HEK293 (cell line): ENCODE measurements at regions not wholly inside any gene's neighbourhood (a gene's known extent, or its start where the extent isn't known, plus 50 kb on each side); places are given as distances from the start of the nearest gene placed in this dataset.

Experiments used
- CTCF ChIA-PET: fragments of 350-600 bp; formaldehyde crosslinking; extraction: SDS; loops from one replicate; lab custom pipeline; 2021; ENCODE audit warnings: antibody characterized with exemption; lab: Yijun Ruan, JAX
- POLR2A ChIA-PET: fragments of 300-600 bp; formaldehyde crosslinking; extraction: SDS; loops from one replicate; lab custom pipeline; 2020; ENCODE audit warnings: antibody characterized with exemption, inconsistent platforms; lab: Yijun Ruan, JAX
- H3K27ac ChIP-seq: fragments of 200-500 bp; sonication (Bioruptor generic); 2 replicates; pipeline ENCODE4 v1.5.1; 2014; ENCODE audit warnings: low read depth, low read length, control low read depth, inconsistent platforms; ENCODE audit errors: extremely low read depth
- H3K36me3 ChIP-seq, 2 experiments: fragments of 200-500 bp in 1 of 2; sonication (Bioruptor generic) in 1 of 2; 1 replicate in 1 of 2; 2 replicates in 1 of 2; pipeline ENCODE4 v1.5.1; 2014 to 2017; ENCODE audit warnings: inconsistent platforms in 2 of 2, low read length in 2 of 2; ENCODE audit not compliant: control insufficient read depth in 2 of 2, insufficient read depth in 1 of 2
- H3K4me1 ChIP-seq: fragments of 200-500 bp; sonication (Bioruptor generic); 2 replicates; pipeline ENCODE4 v1.5.1; 2014; ENCODE audit warnings: mild to moderate bottlenecking, low read length, inconsistent platforms; ENCODE audit not compliant: control insufficient read depth, insufficient read depth
- H3K4me3 ChIP-seq: 2 replicates; pipeline ENCODE4 v1.5.1; 2011; ENCODE audit warnings: low read depth, mild to moderate bottlenecking, control low read depth, low read length, moderate library complexity
- H3K9me3 ChIP-seq: fragments of 200-500 bp; sonication (Bioruptor generic); 2 replicates; pipeline ENCODE4 v1.5.1; 2014; ENCODE audit warnings: low read depth, low read length, inconsistent platforms; ENCODE audit not compliant: control insufficient read depth, insufficient read depth
- EGR2 ChIP-seq: fragments of 450-650 bp; formaldehyde crosslinking; IDR thresholded peaks from 2 replicates; pipeline ENCODE4 v1.5.1; 2016; ENCODE audit warnings: low read depth, missing biosample characterization, missing genetic modification characterization
- GFI1B ChIP-seq: fragments of 450-650 bp; formaldehyde crosslinking; IDR thresholded peaks from 2 replicates; pipeline ENCODE4 v1.5.1; 2016; ENCODE audit warnings: missing biosample characterization, missing genetic modification characterization
- GLIS1 ChIP-seq: fragments of 450-650 bp; formaldehyde crosslinking; IDR thresholded peaks from 2 replicates; pipeline ENCODE4 v1.5.1; 2016; ENCODE audit warnings: missing biosample characterization, missing genetic modification characterization
- HIC1 ChIP-seq: fragments of 450-650 bp; formaldehyde crosslinking; IDR thresholded peaks from 2 replicates; pipeline ENCODE4 v1.5.1; 2016; ENCODE audit warnings: missing biosample characterization, missing genetic modification characterization
- HOXD13 ChIP-seq: sonication (generic); formaldehyde crosslinking; IDR thresholded peaks from 2 replicates; pipeline ENCODE4 v1.8.0; 2022; ENCODE audit warnings: missing genetic modification reagents, borderline replicate concordance
- KLF17 ChIP-seq: fragments of 450-650 bp; formaldehyde crosslinking; IDR thresholded peaks from 2 replicates; pipeline ENCODE4 v1.5.1; 2016; ENCODE audit warnings: missing biosample characterization, missing genetic modification characterization
- PRDM1 ChIP-seq: fragments of 450-650 bp; formaldehyde crosslinking; IDR thresholded peaks from 2 replicates; pipeline ENCODE4; 2016; ENCODE audit warnings: missing biosample characterization, missing genetic modification characterization
- PRDM4 ChIP-seq: fragments of 450-650 bp; formaldehyde crosslinking; IDR thresholded peaks from 2 replicates; pipeline ENCODE4 v1.5.1; 2017; ENCODE audit warnings: missing biosample characterization, missing genetic modification characterization
- TCF7L2 ChIP-seq: IDR thresholded peaks from 2 replicates; pipeline ENCODE4 v1.6.1; 2011; ENCODE audit warnings: low read depth, mild to moderate bottlenecking, inconsistent platforms, low read length, moderate library complexity, borderline replicate concordance
- ZBTB11 ChIP-seq: fragments of 450-650 bp; formaldehyde crosslinking; conservative IDR thresholded peaks from 2 replicates; pipeline ENCODE4 v1.5.1; 2016; ENCODE audit warnings: low read depth, missing biosample characterization, missing genetic modification characterization
- ZBTB26 ChIP-seq: fragments of 450-650 bp; formaldehyde crosslinking; optimal IDR thresholded peaks from 2 replicates; pipeline ENCODE3; 2016; ENCODE audit warnings: missing biosample characterization, mild to moderate bottlenecking, missing genetic modification characterization
- ZEB2 ChIP-seq: fragments of 450-650 bp; formaldehyde crosslinking; IDR thresholded peaks from 2 replicates; pipeline ENCODE4 v1.5.1; 2016; ENCODE audit warnings: missing biosample characterization, missing genetic modification characterization
- ZNF16 ChIP-seq: fragments of 450-650 bp; formaldehyde crosslinking; IDR thresholded peaks from 2 replicates; pipeline ENCODE4 v1.5.1; 2016; ENCODE audit warnings: low read depth, missing biosample characterization, missing genetic modification characterization
- ZNF18 ChIP-seq: fragments of 450-650 bp; formaldehyde crosslinking; IDR thresholded peaks from 2 replicates; pipeline ENCODE4 v1.5.1; 2016; ENCODE audit warnings: missing biosample characterization, missing genetic modification characterization
- ZNF580 ChIP-seq: fragments of 450-650 bp; formaldehyde crosslinking; IDR thresholded peaks from 2 replicates; pipeline ENCODE4 v1.5.1; 2016; ENCODE audit warnings: missing biosample characterization, missing genetic modification characterization
- ZNF596 ChIP-seq: fragments of 450-650 bp; IDR thresholded peaks from 2 replicates; pipeline ENCODE4 v1.5.0; 2018; ENCODE audit warnings: missing biosample characterization, mild to moderate bottlenecking, missing genetic modification characterization, moderate library complexity
- ZNF623 ChIP-seq: fragments of 450-650 bp; formaldehyde crosslinking; IDR thresholded peaks from 2 replicates; pipeline ENCODE4 v1.5.1; 2016; ENCODE audit warnings: missing biosample characterization, missing genetic modification characterization

- H3K27ac ChIP-seq = no peak overlapping the region
- H3K36me3 ChIP-seq = no peaks in the 10 kb centered on the region
- H3K4me3 ChIP-seq = no peak overlapping the region
- no peaks in the 10 kb centered on the region for H3K9me3 ChIP-seq
- H3K4me1 ChIP-seq = no peaks in the 10 kb centered on the region
- ChIA-PET CTCF (interaction anchor here (0.7 to 1.1 kb wide), 3 partner anchors 10 to 183 kb away, joined by 3 read pairs; no protein-coding TSS in a partner anchor), POLR2A (no interaction called here)
- TF ChIP-seq ZNF623 (tag by site-specific recombination) (no peak), ZNF580 (tag by site-specific recombination) (no peak), EGR2 (tag by site-specific recombination) (no peak), HIC1 (tag by site-specific recombination) (no peak), GFI1B (tag by site-specific recombination) (no peak), ZNF16 (tag by site-specific recombination) (no peak), ZEB2 (no peak), ZBTB11 (tag by site-specific recombination) (no peak), HOXD13 (no peak), ZNF596 (no peak), KLF17 (tag by site-specific recombination) (no peak), PRDM4 (tag by site-specific recombination) (no peak), TCF7L2 (no peak), ZBTB26 (tag by site-specific recombination) (no peak), GLIS1 (no peak), PRDM1 (tag by site-specific recombination) (no peak), ZNF18 (tag by site-specific recombination) (no peak)
These were observed 76.4 kb upstream of the DAB1 start for GRCh38 chr1:57500136-57500830.
